CD14-positive monocyte (primary cell): ENCODE measurements at regions not wholly inside any gene's neighbourhood (a gene's known extent, or its start where the extent isn't known, plus 50 kb on each side); places are given as distances from the start of the nearest gene placed in this dataset.

ENCODE experiments used
- DNase-seq, 3 donors: peaks; one replicate each; pipeline ENCODE4 v3.0.0-alpha.2; 2011 to 2022
- H2AFZ ChIP-seq: 2 replicates; pipeline ENCODE4 v1.6.0; 2012; ENCODE audit warnings: mild to moderate bottlenecking, low read depth, low read length, inconsistent platforms; ENCODE audit not compliant: insufficient read depth, poor library complexity, severe bottlenecking
- H3K27ac ChIP-seq, 2 donors: 1 replicate in 1 of 2; 2 replicates in 1 of 2; pipeline ENCODE4 v1.5.1; 2012 to 2013; ENCODE audit warnings: low read length in 2 of 2, control low read depth in 1 of 2, inconsistent platforms in 1 of 2, low read depth in 1 of 2, mild to moderate bottlenecking in 1 of 2
- H3K27me3 ChIP-seq, 2 donors: one replicate each; pipeline versions ENCODE4 v1.6.0 to v1.6.1; 2011 to 2013; ENCODE audit warnings: low read length in 2 of 2; ENCODE audit not compliant: control insufficient read depth in 2 of 2, insufficient read depth in 2 of 2
- H3K36me3 ChIP-seq, 2 donors: replicated peaks in 1 of 2; 1 replicate in 1 of 2; 2 replicates in 1 of 2; pipeline versions ENCODE4 v1.5.1 to v1.6.1; 2012 to 2013; ENCODE audit warnings: low read length in 2 of 2, control low read depth in 1 of 2, inconsistent platforms in 1 of 2, mild to moderate bottlenecking in 1 of 2; ENCODE audit not compliant: insufficient read depth in 2 of 2, control insufficient read depth in 1 of 2
- H3K4me1 ChIP-seq, 2 donors: 1 replicate in 1 of 2; 2 replicates in 1 of 2; pipeline versions ENCODE4 v1.5.1 to v1.6.1; 2012 to 2013; ENCODE audit warnings: low read length in 2 of 2, control low read depth in 1 of 2, inconsistent platforms in 1 of 2, mild to moderate bottlenecking in 1 of 2, moderate library complexity in 1 of 2; ENCODE audit not compliant: insufficient read depth in 2 of 2, control insufficient read depth in 1 of 2
- H3K4me2 ChIP-seq: replicated peaks from 2 replicates; pipeline ENCODE3; 2012; ENCODE audit warnings: low read length, moderate library complexity, mild to moderate bottlenecking; ENCODE audit not compliant: poor library complexity, severe bottlenecking; ENCODE audit errors: extremely low read depth
- H3K4me3 ChIP-seq, 3 experiments: fragments of 200-600 bp in 1 of 3; sonication (generic) in 1 of 3; replicated peaks in 1 of 3; 1 replicate in 2 of 3; 2 replicates in 1 of 3; pipeline ENCODE4 v1.5.1; 2011 to 2013; ENCODE audit warnings: low read length in 3 of 3, mild to moderate bottlenecking in 3 of 3, control low read depth in 2 of 3, low read depth in 2 of 3, inconsistent platforms in 1 of 3, moderate library complexity in 1 of 3
- H3K79me2 ChIP-seq: 2 replicates; pipeline ENCODE4 v1.6.0; 2012; ENCODE audit warnings: mild to moderate bottlenecking, control low read depth, inconsistent platforms, low read length, moderate library complexity; ENCODE audit not compliant: insufficient read depth
- H3K9ac ChIP-seq: 2 replicates; pipeline ENCODE4 v1.6.0; 2017; ENCODE audit warnings: low read length, mild to moderate bottlenecking; ENCODE audit not compliant: insufficient read depth, poor library complexity, severe bottlenecking
- H3K9me3 ChIP-seq, 2 donors: replicated peaks in 1 of 2; 1 replicate in 1 of 2; 2 replicates in 1 of 2; pipeline versions ENCODE4 v1.5.1 to v1.6.1; 2012 to 2013; ENCODE audit warnings: low read length in 2 of 2, control low read depth in 1 of 2; ENCODE audit not compliant: control insufficient read depth in 1 of 2, insufficient read depth in 1 of 2
- H4K20me1 ChIP-seq: 2 replicates; pipeline ENCODE4 v1.6.0; 2012; ENCODE audit warnings: mild to moderate bottlenecking, low read length, control low read depth, moderate library complexity; ENCODE audit not compliant: insufficient read depth
- H3K27ac Mint-ChIP-seq, 7 donors: one replicate each; pipeline ENCODE4 v1.8.0; 2020; ENCODE audit warnings: mild to moderate bottlenecking in 7 of 7, mixed read lengths in 7 of 7, moderate library complexity in 6 of 7, inconsistent platforms in 2 of 7
- H3K27me3 Mint-ChIP-seq, 3 donors: one replicate each; pipeline ENCODE4 v1.8.0; 2021 to 2022; ENCODE audit warnings: low read depth in 3 of 3, mild to moderate bottlenecking in 3 of 3, mixed read lengths in 3 of 3, moderate library complexity in 3 of 3, inconsistent platforms in 1 of 3
- H3K36me3 Mint-ChIP-seq, 2 donors: one replicate each; pipeline ENCODE4 v1.8.0; 2020; ENCODE audit warnings: mixed read lengths in 2 of 2, inconsistent platforms in 1 of 2, mild to moderate bottlenecking in 1 of 2
- H3K4me1 Mint-ChIP-seq: one replicate; pipeline ENCODE4 v1.8.0; 2020; ENCODE audit warnings: mild to moderate bottlenecking, mixed read lengths
- H3K4me3 Mint-ChIP-seq, 2 donors: one replicate each; pipeline ENCODE4 v1.8.0; 2020; ENCODE audit warnings: mild to moderate bottlenecking in 2 of 2, mixed read lengths in 2 of 2, moderate library complexity in 1 of 2
- H3K9me3 Mint-ChIP-seq, 7 donors: one replicate each; pipeline ENCODE4 v1.8.0; 2020 to 2022; ENCODE audit warnings: mixed read lengths in 7 of 7, mild to moderate bottlenecking in 6 of 7, moderate library complexity in 6 of 7, inconsistent platforms in 2 of 7
- CTCF ChIP-seq: fragments of 200-600 bp; IDR thresholded peaks from one replicate; pipeline ENCODE4 v1.8.0; 2022; ENCODE audit warnings: antibody characterized with exemption, mild to moderate bottlenecking
- WGBS: methylation state at CpG from one replicate; pipeline ENCODE4 v1.1.5; 2013; ENCODE audit warnings: missing lambda C conversion rate; ENCODE audit not compliant: insufficient coverage; 5-methylcytosine and 5-hydroxymethylcytosine counted together
- intact Hi-C, 2 donors: fragments of 100-400 bp; cut with micrococcal nuclease; formaldehyde crosslinking; loops; one replicate each; pipeline versions ENCODE4 v1.15.0 to v1.15.1; 2023

- Mint-ChIP-seq H3K4me3 (no peak overlapping the region), H3K9me3 (peaks cover 0 to 4% (median 0%) of the 10 kb centered on the region in 7 donors), H3K27me3 (no peaks in the 10 kb centered on the region), H3K27ac (no peak overlapping the region), H3K4me1 (no peaks in the 10 kb centered on the region), H3K36me3 (no peaks in the 10 kb centered on the region)
- DNase-seq: no peak
- H2AFZ ChIP-seq: no peak overlapping the region
- TF ChIP-seq CTCF: no peak
- intact Hi-C loops: no loop called here
- H3K4me2 ChIP-seq: no peak overlapping the region
- no peaks in the 10 kb centered on the region for H3K79me2 ChIP-seq
- no peak overlapping the region for H3K9ac ChIP-seq
- no peak overlapping the region for H3K4me3 ChIP-seq
- H3K27ac ChIP-seq: no peak overlapping the region
- H3K36me3 ChIP-seq: no peaks in the 10 kb centered on the region
- peaks cover 0 to 4% of the 10 kb centered on the region in 2 donors for H3K9me3 ChIP-seq
- H3K27me3 ChIP-seq: no peaks in the 10 kb centered on the region
- no peaks in the 10 kb centered on the region for H3K4me1 ChIP-seq
- no peaks in the 10 kb centered on the region for H4K20me1 ChIP-seq
- no CpG with 5 or more reads among the region's 7 CpGs for WGBS
Measured at GRCh38 chr3:99410789-99411311, 227.5 kb upstream of the COL8A1 start.

- Mint-ChIP-seq H3K4me3 (no peak overlapping the region), H3K4me1 (no peaks in the 10 kb centered on the region), H3K9me3 (peaks cover 0 to 4% (median 0%) of the 10 kb centered on the region in 7 donors), H3K36me3 (no peaks in the 10 kb centered on the region), H3K27ac (no peak overlapping the region), H3K27me3 (no peaks in the 10 kb centered on the region)
- no peaks in the 10 kb centered on the region for H3K79me2 ChIP-seq
- H3K27ac ChIP-seq: no peak overlapping the region
- no peak for TF ChIP-seq CTCF
- H3K36me3 ChIP-seq: no peaks in the 10 kb centered on the region
- DNase-seq: no peak
- no peaks in the 10 kb centered on the region for H3K27me3 ChIP-seq
- H3K4me3 ChIP-seq: no peak overlapping the region
- 100% methylated on average over 1 of the region's 1 CpG for WGBS
- intact Hi-C loops: no loop called here
- no peaks in the 10 kb centered on the region for H3K4me1 ChIP-seq
- no peaks in the 10 kb centered on the region for H4K20me1 ChIP-seq
- peaks cover 0 to 4% of the 10 kb centered on the region in 2 donors for H3K9me3 ChIP-seq
- no peak overlapping the region for H3K4me2 ChIP-seq
- no peak overlapping the region for H3K9ac ChIP-seq
- H2AFZ ChIP-seq: no peak overlapping the region
Measured at GRCh38 chr3:99409961-99410360, 228.4 kb upstream of the COL8A1 start.
